ENCODE measurements at regions not wholly inside any gene's neighbourhood (a gene's known extent, or its start where the extent isn't known, plus 50 kb on each side); places are given as distances from the start of the nearest gene placed in this dataset.

DNA sequence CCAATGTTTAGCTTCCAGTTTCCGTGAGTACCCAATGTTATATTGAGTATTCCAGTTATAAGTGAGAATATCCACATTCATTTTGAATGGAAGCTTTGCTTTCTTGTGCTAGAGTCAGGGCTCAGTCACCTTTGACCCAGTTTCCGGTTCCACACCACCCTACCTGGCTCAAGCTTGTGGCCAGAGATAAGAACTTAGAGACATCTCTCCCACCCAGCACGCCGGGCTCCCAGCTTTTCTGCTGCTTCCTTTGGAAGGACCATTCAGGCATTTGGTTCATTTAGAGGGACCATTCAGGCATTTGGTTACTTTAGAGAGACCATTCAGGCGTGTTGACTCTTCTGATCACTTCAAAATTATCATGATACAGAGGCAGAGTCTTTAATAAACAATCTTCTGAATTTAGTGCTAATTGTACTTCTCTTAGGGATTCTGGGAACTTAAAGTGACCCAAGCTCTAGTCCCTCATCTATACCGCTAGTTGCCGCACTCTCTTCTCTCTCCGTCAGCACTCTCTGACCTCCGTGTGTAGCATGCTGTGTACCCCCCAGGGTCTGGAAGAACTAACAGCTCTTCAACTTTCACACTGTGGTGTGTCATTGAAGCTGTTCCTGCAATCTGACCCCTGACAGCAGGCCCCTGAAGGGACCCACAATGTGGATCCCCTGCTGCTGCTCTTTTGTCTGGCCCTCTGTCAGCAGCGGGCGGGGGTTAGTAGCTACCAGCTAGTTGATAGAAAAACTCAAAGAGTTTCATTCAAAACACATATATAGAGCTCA is 943.1 kb downstream of the ARAP2 start:
- H4K91ac ChIP-seq (replicated peaks; ENCODE audit: insufficient read length, low read length), result no peak overlapping the region
- no peaks in the 10 kb centered on the region for H3K27me3 ChIP-seq (replicated peaks in 1 of 4; ENCODE audit: control insufficient read depth in 3 of 4, extremely low read depth in 1 of 4, insufficient read depth in 3 of 4, low read length in 3 of 4)
- no peak overlapping the region for H2BK5ac ChIP-seq (ENCODE audit: low read depth, low read length)
- H3K14ac ChIP-seq (ENCODE audit: insufficient read length), result no peak overlapping the region
- no peaks in the 10 kb centered on the region for H4K20me1 ChIP-seq (replicated peaks in 1 of 2; ENCODE audit: control insufficient read depth in 1 of 2, insufficient read depth in 2 of 2, low read length in 2 of 2)
- H3K23ac ChIP-seq (ENCODE audit: insufficient read length), result no peak overlapping the region
- H2BK20ac ChIP-seq (ENCODE audit: low read length), result no peak overlapping the region
- no peaks in the 10 kb centered on the region for H3K23me2 ChIP-seq (ENCODE audit: low read depth, low read length)
- H2BK15ac ChIP-seq (ENCODE audit: low read length), result peak overlapping the region; percentile 77; the same call in 1 of the 2 replicates
- H3K4me3 ChIP-seq (ENCODE audit: extremely low read depth in 1 of 4, insufficient read depth in 2 of 4, low read depth in 3 of 4, low read length in 4 of 4), result peak overlapping the region in 1 of 4 experiments; percentile 30; a peak in 1 of 8 replicates
- no peaks in the 10 kb centered on the region for H3K79me2 ChIP-seq (ENCODE audit: control insufficient read depth in 1 of 2, insufficient read depth in 2 of 2, low read length in 2 of 2)
- H2BK12ac ChIP-seq (ENCODE audit: low read depth, low read length), result 0 out of 2 replicates have a peak overlapping the region, but pooled peaks have one; percentile 31
- H3K4me1 ChIP-seq (replicated peaks in 1 of 4; ENCODE audit: control insufficient read depth in 3 of 4, insufficient read depth in 4 of 4, low read length in 3 of 4), result peaks cover 0 to 5% (median 3%) of the 10 kb centered on the region in 4 experiments; a peak in 4 of 7 replicates
- no peak overlapping the region for H4K5ac ChIP-seq (ENCODE audit: insufficient read length, low read depth, low read length)
- no peak overlapping the region for H4K8ac ChIP-seq (ENCODE audit: extremely low read depth, insufficient read depth, low read length)
- H3K4ac ChIP-seq (replicated peaks; ENCODE audit: insufficient read length, low read depth, low read length), result no peak overlapping the region
- DNase-seq (ENCODE audit: low read depth in 1 of 2, low spot score in 2 of 2) (peak; percentile 51 to 59), FAIRE-seq (peak; percentile 57)
- WGBS, 2 experiments (ENCODE audit: extremely low coverage in 1 of 2, insufficient coverage in 1 of 2, insufficient read length in 1 of 2, insufficient replicate concordance in 2 of 2, low coverage in 1 of 2, low lambda C conversion rate in 2 of 2, missing lambda C conversion rate in 1 of 2), result 43% methylated on average over 11 of the region's 11 CpGs; no CpG with 5 or more reads in 1 of the 2 experiments
- CTCF ChIA-PET (ENCODE audit: partially characterized antibody), result interaction anchor here (0.5 to 1.1 kb wide), 4 partner anchors 10 to 156 kb away, joined by 3 to 4 read pairs (median 3); no protein-coding TSS in a partner anchor
- no peak overlapping the region for H2BK120ac ChIP-seq (replicated peaks; ENCODE audit: low read depth, low read length)
- POLR2A ChIA-PET (ENCODE audit: partially characterized antibody), result no interaction called here
- peak overlapping the region; percentile 47 to 55 for H3K4me2 ChIP-seq (ENCODE audit: insufficient read depth in 1 of 2, low read depth in 2 of 2, low read length in 2 of 2)
- H3K36me3 ChIP-seq (ENCODE audit: control insufficient read depth in 2 of 4, insufficient read depth in 4 of 4, low read length in 3 of 4), result no peaks in the 10 kb centered on the region
- no peak overlapping the region for H3K9ac ChIP-seq (replicated peaks in 1 of 4; ENCODE audit: extremely low read depth in 1 of 4, low read depth in 3 of 4, low read length in 3 of 4)
- H3K56ac ChIP-seq (replicated peaks; ENCODE audit: insufficient read length, low read depth, low read length), result no peak overlapping the region
- no peaks in the 10 kb centered on the region for H3K9me3 ChIP-seq (ENCODE audit: insufficient read depth in 2 of 2, low read depth in 1 of 2, low read length in 1 of 2)
- H3K27ac ChIP-seq (ENCODE audit: low read depth, low read length), result no peak overlapping the region
- H3K18ac ChIP-seq (ENCODE audit: extremely low read depth, low read length), result no peak overlapping the region
- H2AK5ac ChIP-seq (ENCODE audit: low read depth, low read length), result no peak overlapping the region; the same call in 1 of the 2 replicates
- H2AFZ ChIP-seq (ENCODE audit: low read length), result no peak overlapping the region
- no peaks in the 10 kb centered on the region for H3K79me1 ChIP-seq (ENCODE audit: low read depth, low read length)
- TF ChIP-seq CREB1 (IDR thresholded peaks at IDR 0.05) (peak; percentile 59; the same call in 1 of the 2 replicates), SIX5 (IDR thresholded peaks at IDR 0.05; ENCODE audit: low read depth, low read length) (no peak), TCF12 (IDR thresholded peaks at IDR 0.05; ENCODE audit: low read depth, low read length) (0 out of 2 replicates have a peak, but pooled peaks have one; percentile 9), SP4 (IDR thresholded peaks at IDR 0.05; ENCODE audit: low read length) (no peak), RXRA (IDR thresholded peaks at IDR 0.05; ENCODE audit: insufficient read depth, low read depth, low read length) (0 out of 2 replicates have a peak, but pooled peaks have one; percentile 34), KDM1A (IDR thresholded peaks at IDR 0.05; ENCODE audit: borderline replicate concordance, low read length) (no peak)
